GM10248 (cell line): ENCODE measurements at regions not wholly inside any gene's neighbourhood (a gene's known extent, or its start where the extent isn't known, plus 50 kb on each side); places are given as distances from the start of the nearest gene placed in this dataset.

Experiments
- CTCF ChIA-PET: fragments of 300-600 bp; sonication (Branson Sonifier 250); formaldehyde crosslinking; extraction: SDS; loops from one replicate; lab custom pipeline; 2021; ENCODE audit warnings: antibody characterized with exemption; lab: Yijun Ruan, JAX
- POLR2A ChIA-PET: fragments of 350-650 bp; sonication (Branson Sonifier 250); formaldehyde crosslinking; extraction: SDS; loops from one replicate; lab custom pipeline; 2020; ENCODE audit warnings: antibody characterized with exemption; lab: Yijun Ruan, JAX
- DNase-seq: peaks from one replicate; pipeline ENCODE4 v3.0.0; 2012; ENCODE audit errors: extremely low spot score
- CTCF ChIP-seq: IDR thresholded peaks from 2 replicates; pipeline ENCODE4 v1.5.1; 2012; ENCODE audit warnings: mild to moderate bottlenecking, low read depth; ENCODE audit errors: extremely low read depth, missing control alignments, control extremely low read depth

DNA sequence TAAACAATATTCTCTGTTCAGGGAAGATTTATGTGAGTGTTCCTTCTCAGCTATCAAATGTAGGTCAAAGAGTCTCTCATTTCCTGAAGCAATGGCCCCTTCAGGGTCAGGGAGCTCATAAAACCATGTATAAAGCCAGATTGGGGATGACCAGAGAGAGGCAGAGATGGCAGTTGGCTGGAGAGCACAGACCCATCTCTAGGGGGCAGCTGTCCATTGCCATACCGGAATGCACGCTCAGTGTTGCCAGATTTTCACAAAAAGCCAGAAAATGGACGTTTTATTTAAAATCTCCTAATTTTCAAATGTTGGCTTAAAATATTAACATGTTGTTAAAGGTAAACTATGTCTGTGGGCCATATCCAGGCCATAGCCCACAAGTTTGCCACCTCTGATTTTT lies 1920.7 kb upstream of the CELF4 start:
- POLR2A ChIA-PET = no interaction called here
- CTCF ChIA-PET = no interaction called here
- TF ChIP-seq CTCF = no peak
- no peak for DNase-seq

DNA sequence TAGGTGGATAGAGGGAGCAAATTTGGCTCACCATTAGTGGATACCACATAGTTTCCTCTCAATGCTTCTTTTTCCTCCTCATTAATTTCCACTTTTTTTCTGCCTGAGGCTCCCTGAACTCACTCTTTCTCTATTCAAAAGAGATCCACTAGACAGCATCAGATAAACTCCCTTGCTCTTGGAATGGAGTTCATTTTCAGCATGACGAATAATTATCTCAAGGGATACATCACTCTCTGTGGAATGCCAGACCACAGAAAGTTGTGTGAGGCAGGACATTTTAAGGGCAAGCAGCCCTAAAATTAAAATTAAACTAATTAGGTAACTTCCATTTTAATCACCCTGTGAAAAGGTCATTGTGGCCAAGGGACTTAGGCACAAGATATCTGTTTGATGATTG lies 1920.1 kb upstream of the CELF4 start:
- POLR2A ChIA-PET = no interaction called here
- DNase-seq = no peak
- CTCF ChIA-PET = no interaction called here
- no peak for TF ChIP-seq CTCF

- no peak for DNase-seq
- ChIA-PET CTCF (interaction anchor here (0.6 kb wide), 1 partner anchor 30 kb away, joined by 3 read pairs; no protein-coding TSS in a partner anchor), POLR2A (no interaction called here)
- TF ChIP-seq CTCF = no peak
Measured at GRCh38 chr18:39481281-39481680, 1915.7 kb upstream of the CELF4 start.

- no peak for DNase-seq
- POLR2A ChIA-PET = no interaction called here
- CTCF ChIA-PET = interaction anchor here (0.6 kb wide), 1 partner anchor 29 kb away, joined by 3 read pairs; no protein-coding TSS in a partner anchor
- no peak for TF ChIP-seq CTCF
Measured at GRCh38 chr18:39480494-39481195, 1915.0 kb upstream of the CELF4 start.

DNA sequence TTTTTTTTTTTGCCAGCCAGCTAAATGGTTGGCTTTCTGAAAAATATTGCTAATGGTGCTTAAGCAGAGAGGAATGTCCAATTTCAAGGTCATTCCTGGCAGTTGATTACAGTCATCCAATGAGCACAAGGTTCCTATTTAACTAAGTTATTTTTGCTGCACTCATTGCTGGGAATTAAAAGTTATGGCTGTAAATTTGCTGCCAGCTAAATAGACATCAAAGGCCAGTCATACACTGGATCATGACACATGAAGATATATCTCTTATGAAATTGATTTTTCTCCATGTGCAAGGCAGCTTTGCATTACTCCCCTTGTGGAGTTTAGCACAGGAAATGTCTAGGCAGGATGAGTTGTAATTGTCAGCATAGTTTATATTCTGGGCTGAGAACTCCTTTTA lies 1898.4 kb upstream of the CELF4 start:
- DNase-seq = no peak
- TF ChIP-seq CTCF = no peak
- POLR2A ChIA-PET = no interaction called here
- CTCF ChIA-PET = no interaction called here

- DNase-seq = no peak
- CTCF ChIA-PET = interaction anchor here (1.3 kb wide), 1 partner anchor 10 kb away, joined by 3 read pairs; no protein-coding TSS in a partner anchor
Measured at GRCh38 chr18:39462436-39462835, 1896.8 kb upstream of the CELF4 start.

More at GRCh38 chr18:39462436-39462835, 1896.8 kb upstream of the CELF4 start:
- no peak for TF ChIP-seq CTCF
- POLR2A ChIA-PET = no interaction called here
